Smooth muscle cell (in vitro differentiated cells): ENCODE measurements at regions not wholly inside any gene's neighbourhood (a gene's known extent, or its start where the extent isn't known, plus 50 kb on each side); places are given as distances from the start of the nearest gene placed in this dataset.

Experiments
- DNase-seq: peaks from one replicate; lab custom pipeline; 2025; ENCODE audit not compliant: unreplicated experiment; lab: John Stamatoyannopoulos, UW
- H2AFZ ChIP-seq: fragments of 200-600 bp; sonication (generic); 2 replicates; pipeline ENCODE4 v1.6.0; 2016; ENCODE audit warnings: antibody characterized with exemption, low read depth, mild to moderate bottlenecking
- H3F3A ChIP-seq: fragments of 200-600 bp; sonication (generic); 2 replicates; pipeline ENCODE4 v1.6.0; 2017; ENCODE audit warnings: antibody characterized with exemption, low read depth
- H3K27ac ChIP-seq: fragments of 200-600 bp; sonication (generic); 2 replicates; pipeline ENCODE4 v1.5.1; 2016; ENCODE audit warnings: low read depth, mild to moderate bottlenecking
- H3K27me3 ChIP-seq: fragments of 200-600 bp; sonication (generic); 2 replicates; pipeline ENCODE4 v1.6.1; 2016; ENCODE audit warnings: low read depth, mild to moderate bottlenecking
- H3K36me3 ChIP-seq: fragments of 200-600 bp; sonication (generic); 2 replicates; pipeline ENCODE4 v1.5.1; 2016; ENCODE audit warnings: low read depth
- H3K4me1 ChIP-seq: fragments of 200-600 bp; sonication (generic); 2 replicates; pipeline ENCODE4 v1.5.1; 2016; ENCODE audit warnings: low read depth
- H3K4me2 ChIP-seq: fragments of 200-600 bp; sonication (generic); 2 replicates; pipeline ENCODE4 v1.6.0; 2016; ENCODE audit warnings: mild to moderate bottlenecking
- H3K4me3 ChIP-seq: fragments of 200-600 bp; sonication (generic); 2 replicates; pipeline ENCODE4 v1.5.1; 2016; ENCODE audit warnings: mild to moderate bottlenecking
- H3K79me2 ChIP-seq: fragments of 200-600 bp; sonication (generic); 2 replicates; pipeline ENCODE4 v1.6.0; 2016; ENCODE audit warnings: low read depth, mild to moderate bottlenecking
- H3K9ac ChIP-seq: fragments of 200-600 bp; sonication (generic); 2 replicates; pipeline ENCODE4 v1.6.0; 2016; ENCODE audit warnings: low read depth
- H3K9me3 ChIP-seq: fragments of 200-600 bp; sonication (generic); replicated peaks from 2 replicates; pipeline ENCODE4 v1.5.1; 2016; ENCODE audit warnings: low read depth
- H4K20me1 ChIP-seq: fragments of 200-600 bp; sonication (generic); 2 replicates; pipeline ENCODE4 v1.6.0; 2016; ENCODE audit warnings: low read depth
- CTCF ChIP-seq: fragments of 200-600 bp; sonication (generic); IDR thresholded peaks from 2 replicates; pipeline ENCODE4 v1.5.1; 2017; ENCODE audit warnings: borderline replicate concordance, mild to moderate bottlenecking, antibody characterized with exemption; ENCODE audit not compliant: insufficient read depth, poor library complexity, severe bottlenecking
- WGBS: methylation state at CpG from one replicate; pipeline ENCODE4 v1.1.7; 2016; ENCODE audit warnings: low lambda C conversion rate; 5-methylcytosine and 5-hydroxymethylcytosine counted together

- H3K9ac ChIP-seq = no peak overlapping the region
- H2AFZ ChIP-seq = no peak overlapping the region
- no peaks in the 10 kb centered on the region for H3K9me3 ChIP-seq
- no peak for TF ChIP-seq CTCF
- no peaks in the 10 kb centered on the region for H3F3A ChIP-seq
- no peak overlapping the region for H3K4me2 ChIP-seq
- 86% methylated on average over 5 of the region's 5 CpGs for WGBS
- no peak for DNase-seq
- no peaks in the 10 kb centered on the region for H4K20me1 ChIP-seq
- H3K27me3 ChIP-seq = no peaks in the 10 kb centered on the region
- H3K4me3 ChIP-seq = no peak overlapping the region
- no peaks in the 10 kb centered on the region for H3K36me3 ChIP-seq
- no peaks in the 10 kb centered on the region for H3K79me2 ChIP-seq
- peaks cover 11% of the 10 kb centered on the region for H3K4me1 ChIP-seq
- no peak overlapping the region for H3K27ac ChIP-seq
Observed at GRCh38 chr2:239600650-239601049, 199.8 kb upstream of the HDAC4 start.

GRCh38 chr2:239600001-239600593 is 199.3 kb upstream of the HDAC4 start:
- 90% methylated on average over 14 of the region's 14 CpGs for WGBS
- H3K4me3 ChIP-seq = no peak overlapping the region
- no peak overlapping the region for H3K9ac ChIP-seq
- no peak for DNase-seq
- H3K27me3 ChIP-seq = no peaks in the 10 kb centered on the region
- TF ChIP-seq CTCF = no peak
- no peak overlapping the region for H3K4me2 ChIP-seq
- H3K27ac ChIP-seq = no peak overlapping the region
- H3K4me1 ChIP-seq = peaks cover 11% of the 10 kb centered on the region
- no peaks in the 10 kb centered on the region for H3K9me3 ChIP-seq
- H3K79me2 ChIP-seq = no peaks in the 10 kb centered on the region
- no peak overlapping the region for H2AFZ ChIP-seq
- no peaks in the 10 kb centered on the region for H3F3A ChIP-seq
- no peaks in the 10 kb centered on the region for H4K20me1 ChIP-seq
- no peaks in the 10 kb centered on the region for H3K36me3 ChIP-seq

GRCh38 chr2:239599299-239599698 is 198.5 kb upstream of the HDAC4 start:
- Histone ChIP-seq H3K9me3 (no peaks in the 10 kb centered on the region), H4K20me1 (no peaks in the 10 kb centered on the region), H3K79me2 (no peaks in the 10 kb centered on the region), H3K36me3 (no peaks in the 10 kb centered on the region), H3K27ac (no peak overlapping the region), H3K27me3 (no peaks in the 10 kb centered on the region), H3K9ac (no peak overlapping the region), H3F3A (no peaks in the 10 kb centered on the region), H3K4me1 (peaks cover 11% of the 10 kb centered on the region), H3K4me2 (no peak overlapping the region), H2AFZ (no peak overlapping the region), H3K4me3 (no peak overlapping the region)
- no peak for TF ChIP-seq CTCF
- WGBS = 82% methylated on average over 14 of the region's 14 CpGs
- no peak for DNase-seq

GRCh38 chr2:239598732-239599090 is 197.9 kb upstream of the HDAC4 start:
- no peak overlapping the region for H3K4me2 ChIP-seq
- TF ChIP-seq CTCF = no peak
- no peaks in the 10 kb centered on the region for H4K20me1 ChIP-seq
- no peaks in the 10 kb centered on the region for H3K27me3 ChIP-seq
- H3K36me3 ChIP-seq = no peaks in the 10 kb centered on the region
- no peak for DNase-seq
- H3K9ac ChIP-seq = no peak overlapping the region
- 81% methylated on average over 5 of the region's 5 CpGs for WGBS
- no peak overlapping the region for H3K4me3 ChIP-seq
- H3K79me2 ChIP-seq = no peaks in the 10 kb centered on the region
- no peak overlapping the region for H3K27ac ChIP-seq
- no peak overlapping the region for H2AFZ ChIP-seq
- no peaks in the 10 kb centered on the region for H3F3A ChIP-seq
- H3K9me3 ChIP-seq = no peaks in the 10 kb centered on the region
- H3K4me1 ChIP-seq = peaks cover 11% of the 10 kb centered on the region
